MCF 10A (cell line): ENCODE measurements at regions not wholly inside any gene's neighbourhood (a gene's known extent, or its start where the extent isn't known, plus 50 kb on each side); places are given as distances from the start of the nearest gene placed in this dataset.

Experiments
- BruUV-seq: library from RNA; stranded (reverse); fragments of 400-500 nt; replicated peaks from 2 replicates; lab custom pipeline; 2021; lab: Mats Ljungman, UMichigan
- CTCF ChIA-PET: fragments of 300-600 bp; sonication (Branson Sonifier 250); formaldehyde crosslinking; extraction: SDS; loops from one replicate; lab custom pipeline; 2021; ENCODE audit warnings: antibody characterized with exemption, inconsistent platforms; lab: Yijun Ruan, JAX
- POLR2A ChIA-PET: fragments of 300-600, 350-650 bp; sonication (Branson Sonifier 250); formaldehyde crosslinking; extraction: SDS; loops from one replicate; lab custom pipeline; 2020; ENCODE audit warnings: antibody characterized with exemption, inconsistent platforms; lab: Yijun Ruan, JAX
- DNase-seq: peaks from one replicate; pipeline ENCODE4 v3.0.0-alpha.2; 2018; ENCODE audit not compliant: unreplicated experiment
- H3K27ac Mint-ChIP-seq: one replicate; pipeline ENCODE4 v1.8.0; 2022; ENCODE audit warnings: mild to moderate bottlenecking, low read depth, mixed read lengths; ENCODE audit not compliant: unreplicated experiment
- H3K27me3 Mint-ChIP-seq: one replicate; pipeline ENCODE4 v1.8.0; 2022; ENCODE audit warnings: mixed read lengths; ENCODE audit not compliant: insufficient read depth, unreplicated experiment
- H3K36me3 Mint-ChIP-seq: one replicate; pipeline ENCODE4 v1.8.0; 2022; ENCODE audit warnings: mild to moderate bottlenecking, moderate library complexity, mixed read lengths; ENCODE audit not compliant: insufficient read depth, unreplicated experiment
- H3K4me1 Mint-ChIP-seq: one replicate; pipeline ENCODE4 v1.8.0; 2022; ENCODE audit warnings: mixed read lengths; ENCODE audit not compliant: insufficient read depth, unreplicated experiment
- H3K4me3 Mint-ChIP-seq: one replicate; pipeline ENCODE4 v1.8.0; 2022; ENCODE audit warnings: mild to moderate bottlenecking, moderate library complexity, mixed read lengths; ENCODE audit not compliant: unreplicated experiment
- H3K9me3 Mint-ChIP-seq: one replicate; pipeline ENCODE4 v1.8.0; 2022; ENCODE audit warnings: mixed read lengths; ENCODE audit not compliant: unreplicated experiment
- CTCF ChIP-seq: fragments of 200-600 bp; IDR thresholded peaks from one replicate; pipeline ENCODE4 v1.8.0; 2022; ENCODE audit warnings: antibody characterized with exemption, mild to moderate bottlenecking; ENCODE audit not compliant: unreplicated experiment
- intact Hi-C: fragments of 100-400 bp; cut with micrococcal nuclease; formaldehyde crosslinking; loops from 2 replicates; pipeline ENCODE4 v1.14.1; 2022

- peaks cover 7% of the 10 kb centered on the region for H3K9me3 Mint-ChIP-seq
- no TSS peak for BruUV-seq
- no peak for TF ChIP-seq CTCF
- intact Hi-C loops = no loop called here
- H3K4me3 Mint-ChIP-seq = no peak overlapping the region
- DNase-seq = no peak
- POLR2A ChIA-PET = no interaction called here
- CTCF ChIA-PET = no interaction called here
- peaks cover 5% of the 10 kb centered on the region for H3K4me1 Mint-ChIP-seq
- no peak overlapping the region for H3K27ac Mint-ChIP-seq
- H3K27me3 Mint-ChIP-seq = no peaks in the 10 kb centered on the region
- no peaks in the 10 kb centered on the region for H3K36me3 Mint-ChIP-seq
These were observed 294.8 kb upstream of the FIGN start for GRCh38 chr2:164030623-164031022.

- TF ChIP-seq CTCF = no peak
- no peaks in the 10 kb centered on the region for H3K36me3 Mint-ChIP-seq
- H3K4me3 Mint-ChIP-seq = no peak overlapping the region
- no peaks in the 10 kb centered on the region for H3K27me3 Mint-ChIP-seq
- DNase-seq = no peak
- ChIA-PET CTCF (interaction anchor here (0.7 to 0.9 kb wide), 2 partner anchors 579 to 683 kb away, joined by 3 to 4 read pairs; no protein-coding TSS in a partner anchor), POLR2A (no interaction called here)
- H3K9me3 Mint-ChIP-seq = peaks cover 12% of the 10 kb centered on the region
- peaks cover 5% of the 10 kb centered on the region for H3K4me1 Mint-ChIP-seq
- H3K27ac Mint-ChIP-seq = no peak overlapping the region
- intact Hi-C loops = no loop called here
- BruUV-seq = no TSS peak
These were observed 293.2 kb upstream of the FIGN start for GRCh38 chr2:164028814-164029534.

DNA sequence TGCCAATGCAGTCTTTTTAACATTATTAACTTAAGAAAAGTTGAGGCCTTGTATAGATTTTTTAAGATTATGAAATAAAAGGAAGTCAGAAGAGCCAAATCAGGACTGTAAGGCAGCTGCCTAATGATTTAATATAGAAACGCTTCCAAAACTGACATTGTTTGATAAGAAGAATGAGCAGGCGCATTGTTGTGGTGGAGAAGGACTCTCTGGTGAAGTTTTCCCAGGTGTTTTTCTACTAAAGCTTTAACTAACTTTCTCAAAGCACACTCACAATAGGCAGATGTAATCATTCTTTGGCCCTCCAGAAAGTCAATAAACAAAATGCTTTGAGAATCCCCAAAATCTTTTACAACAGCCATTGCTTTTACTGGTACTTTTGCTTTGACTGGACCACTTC lies 288.6 kb upstream of the FIGN start:
- no peak for DNase-seq
- BruUV-seq = no TSS peak
- peaks cover 5% of the 10 kb centered on the region for H3K4me1 Mint-ChIP-seq
- intact Hi-C loops = no loop called here
- no peak overlapping the region for H3K27ac Mint-ChIP-seq
- peaks cover 12% of the 10 kb centered on the region for H3K9me3 Mint-ChIP-seq
- TF ChIP-seq CTCF = no peak
- ChIA-PET POLR2A (interaction anchor here (0.7 kb wide), 1 partner anchor 357 kb away, joined by 3 read pairs; no protein-coding TSS in a partner anchor), CTCF (interaction anchor here (0.5 to 1.0 kb wide), 4 partner anchors 15 to 196 kb away, joined by 3 to 5 read pairs (median 3); no protein-coding TSS in a partner anchor)
- no peak overlapping the region for H3K4me3 Mint-ChIP-seq
- no peaks in the 10 kb centered on the region for H3K36me3 Mint-ChIP-seq
- H3K27me3 Mint-ChIP-seq = no peaks in the 10 kb centered on the region

GRCh38 chr2:164023896-164024295 lies 288.1 kb upstream of the FIGN start:
- TF ChIP-seq CTCF = no peak
- no peaks in the 10 kb centered on the region for H3K36me3 Mint-ChIP-seq
- no peak overlapping the region for H3K4me3 Mint-ChIP-seq
- peaks cover under 1% of the 10 kb centered on the region for H3K4me1 Mint-ChIP-seq
- ChIA-PET CTCF (interaction anchor here (0.5 to 1.0 kb wide), 4 partner anchors 89 to 287 kb away, joined by 3 to 5 read pairs (median 3); no protein-coding TSS in a partner anchor), POLR2A (no interaction called here)
- BruUV-seq = no TSS peak
- peaks cover 12% of the 10 kb centered on the region for H3K9me3 Mint-ChIP-seq
- intact Hi-C loops = no loop called here
- no peak overlapping the region for H3K27ac Mint-ChIP-seq
- H3K27me3 Mint-ChIP-seq = no peaks in the 10 kb centered on the region
- no peak for DNase-seq
